ENCODE measurements at regions not wholly inside any gene's neighbourhood (a gene's known extent, or its start where the extent isn't known, plus 50 kb on each side); places are given as distances from the start of the nearest gene placed in this dataset.

DNA sequence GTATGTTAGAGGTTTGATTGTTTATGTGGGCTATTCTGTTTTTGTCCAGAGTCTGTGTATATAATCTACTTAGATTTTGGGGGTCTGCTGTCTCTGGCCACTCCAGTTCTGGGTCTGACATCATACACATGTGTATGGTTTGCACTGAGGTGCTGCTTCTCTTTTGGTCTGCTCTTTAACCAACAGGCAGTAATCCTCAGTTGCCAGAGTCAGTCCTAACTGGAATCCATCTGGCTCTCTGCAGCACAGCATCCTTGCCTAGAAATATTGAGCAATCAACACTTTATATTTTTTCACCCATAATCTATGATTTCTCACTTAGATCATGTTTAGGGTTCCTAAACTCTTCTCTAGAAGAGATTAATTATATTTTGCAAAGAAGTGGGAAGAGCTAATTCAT lies 98.3 kb upstream of the SFRP2 start:
- Histone ChIP-seq H3K4me1 (ENCODE audit: control insufficient read depth, insufficient read depth, low read length) (no peaks in the 10 kb centered on the region), H3K36me3 (ENCODE audit: control insufficient read depth, insufficient read depth, low read length) (no peaks in the 10 kb centered on the region), H3K4me3 (ENCODE audit: low read length) (no peak overlapping the region), H3K27me3 (ENCODE audit: control insufficient read depth, insufficient read depth, low read length) (no peaks in the 10 kb centered on the region), H3K27ac (ENCODE audit: low read length) (no peak overlapping the region), H3K9me3 (ENCODE audit: control insufficient read depth, insufficient read depth, low read length) (no peaks in the 10 kb centered on the region)
- no peaks in the 10 kb centered on the region for H3K36me3 Mint-ChIP-seq
- DNase-seq (no peak), ATAC-seq (no peak)
- H3K9me3 Mint-ChIP-seq: no peaks in the 10 kb centered on the region
- H3K4me3 Mint-ChIP-seq: no peak overlapping the region
- no peaks in the 10 kb centered on the region for H3K4me1 Mint-ChIP-seq
- peaks cover 6 to 16% of the 10 kb centered on the region in 2 donors for H3K27me3 Mint-ChIP-seq (ENCODE audit: low read depth in 2 of 2)
- TF ChIP-seq, protein P1, sequence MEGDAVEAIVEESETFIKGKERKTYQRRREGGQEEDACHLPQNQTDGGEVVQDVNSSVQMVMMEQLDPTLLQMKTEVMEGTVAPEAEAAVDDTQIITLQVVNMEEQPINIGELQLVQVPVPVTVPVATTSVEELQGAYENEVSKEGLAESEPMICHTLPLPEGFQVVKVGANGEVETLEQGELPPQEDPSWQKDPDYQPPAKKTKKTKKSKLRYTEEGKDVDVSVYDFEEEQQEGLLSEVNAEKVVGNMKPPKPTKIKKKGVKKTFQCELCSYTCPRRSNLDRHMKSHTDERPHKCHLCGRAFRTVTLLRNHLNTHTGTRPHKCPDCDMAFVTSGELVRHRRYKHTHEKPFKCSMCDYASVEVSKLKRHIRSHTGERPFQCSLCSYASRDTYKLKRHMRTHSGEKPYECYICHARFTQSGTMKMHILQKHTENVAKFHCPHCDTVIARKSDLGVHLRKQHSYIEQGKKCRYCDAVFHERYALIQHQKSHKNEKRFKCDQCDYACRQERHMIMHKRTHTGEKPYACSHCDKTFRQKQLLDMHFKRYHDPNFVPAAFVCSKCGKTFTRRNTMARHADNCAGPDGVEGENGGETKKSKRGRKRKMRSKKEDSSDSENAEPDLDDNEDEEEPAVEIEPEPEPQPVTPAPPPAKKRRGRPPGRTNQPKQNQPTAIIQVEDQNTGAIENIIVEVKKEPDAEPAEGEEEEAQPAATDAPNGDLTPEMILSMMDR (IDR thresholded peaks at IDR 0.05): no peak
- intact Hi-C loops (cut with micrococcal nuclease): no loop called here
- H3K27ac Mint-ChIP-seq: no peak overlapping the region

DNA sequence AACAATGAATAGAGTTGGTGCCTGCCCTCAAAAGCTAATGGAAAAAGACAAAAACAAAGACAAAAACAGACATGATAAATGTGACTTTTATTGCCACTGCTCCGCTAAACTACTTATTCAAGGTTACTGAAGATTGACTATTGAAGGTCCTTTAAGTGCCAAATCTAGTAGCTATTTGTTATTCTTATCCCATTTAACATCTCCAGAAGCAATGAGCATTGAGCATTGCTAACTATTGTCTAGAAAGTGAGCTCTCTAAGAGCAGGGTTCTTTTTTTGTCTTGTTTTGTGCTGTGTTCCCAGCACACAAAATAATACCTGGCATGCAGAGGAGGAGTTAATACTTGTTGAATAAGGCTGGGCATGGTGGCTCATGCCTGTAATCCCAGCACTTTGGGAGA lies 95.4 kb upstream of the SFRP2 start:
- no peak for ATAC-seq
- H3K27me3 Mint-ChIP-seq (ENCODE audit: low read depth in 2 of 2): peaks cover 4 to 9% of the 10 kb centered on the region in 2 donors
- H3K4me3 Mint-ChIP-seq: no peak overlapping the region
- H3K9me3 Mint-ChIP-seq: peaks cover 7 to 9% of the 10 kb centered on the region in 2 donors
- H3K4me1 ChIP-seq (ENCODE audit: control insufficient read depth, insufficient read depth, low read length): no peaks in the 10 kb centered on the region
- no peak overlapping the region for H3K27ac Mint-ChIP-seq
- no peak overlapping the region for H3K4me3 ChIP-seq (ENCODE audit: low read length)
- H3K36me3 ChIP-seq (ENCODE audit: control insufficient read depth, insufficient read depth, low read length): no peaks in the 10 kb centered on the region
- TF ChIP-seq, protein P1 (IDR thresholded peaks at IDR 0.05): no peak
- no peaks in the 10 kb centered on the region for H3K4me1 Mint-ChIP-seq
- peaks cover 8% of the 10 kb centered on the region for H3K36me3 Mint-ChIP-seq
- no peaks in the 10 kb centered on the region for H3K27me3 ChIP-seq (ENCODE audit: control insufficient read depth, insufficient read depth, low read length)
- 100% methylated on average over 1 of the region's 1 CpG for WGBS (ENCODE audit: insufficient coverage)
- intact Hi-C loops (cut with micrococcal nuclease): no loop called here
- H3K9me3 ChIP-seq (ENCODE audit: control insufficient read depth, insufficient read depth, low read length): peaks cover 9% of the 10 kb centered on the region
- no peak overlapping the region for H3K27ac ChIP-seq (ENCODE audit: low read length)
- DNase-seq: no peak

DNA sequence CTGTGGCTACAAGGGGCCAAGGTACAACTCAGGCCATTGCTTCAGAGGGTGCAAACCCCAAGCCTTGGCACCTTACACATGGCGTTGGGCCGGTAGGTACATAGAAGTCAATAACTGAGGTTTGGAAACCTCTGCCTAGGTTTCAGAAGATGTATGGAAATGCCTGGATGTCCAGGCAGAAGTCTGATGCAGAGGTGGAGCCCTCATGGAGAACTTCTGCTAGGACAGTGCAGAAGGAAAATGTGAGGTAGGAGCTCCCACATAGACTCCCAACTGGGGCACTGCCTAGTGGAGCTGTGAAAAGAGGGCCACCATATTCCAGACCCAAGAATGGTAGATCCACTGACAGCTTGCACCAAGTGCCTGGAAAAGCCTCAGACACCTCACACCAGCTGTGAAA lies 92.1 kb upstream of the SFRP2 start:
- H3K27ac ChIP-seq (ENCODE audit: low read length): no peak overlapping the region
- Mint-ChIP-seq H3K27me3 (ENCODE audit: low read depth in 2 of 2) (peaks cover 4 to 9% of the 10 kb centered on the region in 2 donors), H3K9me3 (peaks cover 7 to 9% of the 10 kb centered on the region in 2 donors), H3K27ac (no peak overlapping the region), H3K36me3 (peaks cover 8% of the 10 kb centered on the region), H3K4me1 (no peaks in the 10 kb centered on the region), H3K4me3 (no peak overlapping the region)
- intact Hi-C loops (cut with micrococcal nuclease): no loop called here
- TF ChIP-seq, protein P1 (IDR thresholded peaks at IDR 0.05): no peak
- no peaks in the 10 kb centered on the region for H3K36me3 ChIP-seq (ENCODE audit: control insufficient read depth, insufficient read depth, low read length)
- no peak overlapping the region for H3K4me3 ChIP-seq (ENCODE audit: low read length)
- WGBS (ENCODE audit: insufficient coverage): 91% methylated on average over 2 of the region's 2 CpGs
- H3K27me3 ChIP-seq (ENCODE audit: control insufficient read depth, insufficient read depth, low read length): no peaks in the 10 kb centered on the region
- ATAC-seq (no peak), DNase-seq (no peak)
- peaks cover 9% of the 10 kb centered on the region for H3K9me3 ChIP-seq (ENCODE audit: control insufficient read depth, insufficient read depth, low read length)
- no peaks in the 10 kb centered on the region for H3K4me1 ChIP-seq (ENCODE audit: control insufficient read depth, insufficient read depth, low read length)

DNA sequence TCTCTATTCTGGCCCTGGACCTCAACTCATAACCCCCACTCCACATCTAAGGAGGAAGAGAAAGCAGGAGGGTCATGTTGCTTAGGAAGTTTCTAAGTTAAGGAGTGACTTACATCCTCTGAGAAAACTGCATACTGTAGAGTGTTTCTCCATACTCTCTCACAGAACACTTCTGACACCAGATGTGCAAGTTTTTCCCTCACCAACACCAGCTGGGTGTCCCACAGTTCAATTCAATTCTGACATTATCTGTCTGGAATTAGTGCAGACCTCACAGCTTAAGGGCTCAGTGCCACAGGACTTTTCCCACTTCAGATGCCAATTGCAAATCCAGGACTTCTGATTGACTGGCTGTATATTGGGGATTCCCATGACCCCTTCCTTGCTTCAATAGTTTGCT lies 89.0 kb upstream of the SFRP2 start:
- Histone ChIP-seq H3K9me3 (ENCODE audit: control insufficient read depth, insufficient read depth, low read length) (peaks cover 9% of the 10 kb centered on the region), H3K4me3 (ENCODE audit: low read length) (no peak overlapping the region), H3K27ac (ENCODE audit: low read length) (no peak overlapping the region), H3K4me1 (ENCODE audit: control insufficient read depth, insufficient read depth, low read length) (no peaks in the 10 kb centered on the region), H3K36me3 (ENCODE audit: control insufficient read depth, insufficient read depth, low read length) (no peaks in the 10 kb centered on the region), H3K27me3 (ENCODE audit: control insufficient read depth, insufficient read depth, low read length) (no peaks in the 10 kb centered on the region)
- intact Hi-C loops (cut with micrococcal nuclease): no loop called here
- H3K9me3 Mint-ChIP-seq: peaks cover 7 to 9% of the 10 kb centered on the region in 2 donors
- DNase-seq (no peak), ATAC-seq (no peak)
- TF ChIP-seq, protein P1 (IDR thresholded peaks at IDR 0.05): no peak
- no peaks in the 10 kb centered on the region for H3K4me1 Mint-ChIP-seq
- no peak overlapping the region for H3K27ac Mint-ChIP-seq
- H3K4me3 Mint-ChIP-seq: no peak overlapping the region
- peaks cover 8% of the 10 kb centered on the region for H3K36me3 Mint-ChIP-seq
- peaks cover 0 to 3% of the 10 kb centered on the region in 2 donors for H3K27me3 Mint-ChIP-seq (ENCODE audit: low read depth in 2 of 2)

All from natural killer cell (primary cell).